ENCODE measurements at regions not wholly inside any gene's neighbourhood (a gene's known extent, or its start where the extent isn't known, plus 50 kb on each side); places are given as distances from the start of the nearest gene placed in this dataset.

- DNase-seq: no peak
These were observed 262.7 kb downstream of the CHL1 start for GRCh38 chr3:459311-459670.

DNA sequence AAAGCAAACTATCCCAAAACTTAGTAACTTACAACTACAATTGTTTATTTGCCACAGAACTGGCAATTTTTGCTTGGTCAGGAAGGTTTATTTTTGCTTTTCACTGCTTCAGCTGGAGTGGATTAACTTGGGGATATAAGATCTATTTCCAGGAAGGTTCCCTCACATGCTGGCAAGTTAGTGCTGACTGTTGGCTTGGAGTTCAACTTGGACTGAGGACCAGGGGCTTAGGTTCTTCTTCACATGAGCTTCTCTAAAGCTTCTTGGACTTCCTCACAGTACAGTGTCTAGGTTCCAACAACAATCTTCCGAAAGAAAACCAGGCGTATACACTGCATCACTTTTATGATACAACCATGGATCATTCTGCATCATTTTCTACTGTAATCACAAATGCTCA, 264.4 kb downstream of the CHL1 start:
- DNase-seq: no peak

DNA sequence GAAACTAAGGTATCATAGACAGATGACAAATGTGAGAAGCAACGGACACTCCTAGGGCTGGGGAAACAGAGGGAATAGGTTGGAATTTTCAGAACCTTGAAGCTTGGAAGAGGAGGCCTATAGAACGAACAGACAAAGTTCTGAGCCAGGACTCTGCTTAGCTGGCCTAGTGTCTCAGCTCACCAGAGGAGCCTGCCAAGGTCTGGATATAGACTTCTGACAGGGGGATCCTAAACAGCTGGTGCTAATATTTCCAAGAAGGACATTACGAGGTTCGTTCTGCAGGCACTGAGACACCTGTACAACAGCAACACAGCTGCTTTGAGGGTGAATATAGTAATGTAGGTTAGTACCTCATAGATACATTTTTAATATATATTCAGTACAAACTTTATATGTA, 266.3 kb downstream of the CHL1 start:
- no peak for DNase-seq

- no peak for DNase-seq
These were observed 267.0 kb downstream of the CHL1 start for GRCh38 chr3:463252-464192.

DNA sequence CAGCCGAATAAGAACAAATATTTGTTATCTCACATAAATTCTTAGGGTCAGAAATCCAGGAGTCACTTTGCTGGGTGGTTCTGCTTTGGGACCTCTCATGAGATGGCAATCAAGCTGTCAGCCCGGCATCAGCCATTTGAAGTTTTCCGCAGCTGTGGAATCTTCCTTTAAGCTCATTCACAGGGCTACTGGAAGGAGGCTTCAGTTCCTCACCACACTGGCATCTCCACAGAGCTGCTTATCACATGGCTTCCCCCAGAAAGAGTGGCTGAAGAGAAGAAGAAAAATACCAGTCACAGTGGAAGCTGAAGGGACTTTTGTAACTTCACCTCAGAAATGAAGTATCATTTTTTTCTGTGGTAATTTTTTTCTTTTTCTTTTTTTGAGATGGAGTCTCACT, 267.7 kb downstream of the CHL1 start:
- no peak for DNase-seq

DNA sequence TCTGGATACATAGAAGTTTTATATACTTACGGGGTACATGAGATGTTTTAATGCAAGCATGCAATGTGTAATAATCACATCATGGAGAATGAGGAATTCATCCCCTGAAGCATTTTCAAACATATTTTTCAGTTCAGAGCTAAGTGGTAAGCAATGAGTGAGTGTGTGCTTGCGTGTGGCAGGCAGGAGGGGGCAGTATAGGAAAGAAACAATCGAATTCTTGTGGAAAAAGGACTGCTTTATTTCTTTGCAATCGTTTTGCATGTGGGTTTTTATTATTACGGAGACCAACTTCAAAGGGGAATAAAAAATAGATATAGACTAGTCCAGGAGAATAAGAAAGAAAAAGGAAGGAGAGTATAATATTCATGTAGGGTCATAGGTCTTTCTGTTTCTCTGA, 271.6 kb downstream of the CHL1 start:
- DNase-seq: no peak

- no peak for DNase-seq
These were observed 276.7 kb downstream of the CHL1 start for GRCh38 chr3:473033-473800.

GRCh38 chr3:474828-475227, 278.3 kb downstream of the CHL1 start:
- DNase-seq: peak; percentile 5

- no peak for DNase-seq
These were observed 283.5 kb downstream of the CHL1 start for GRCh38 chr3:480070-480469.

- no peak for DNase-seq
These were observed 284.5 kb downstream of the CHL1 start for GRCh38 chr3:481111-481510.

DNA sequence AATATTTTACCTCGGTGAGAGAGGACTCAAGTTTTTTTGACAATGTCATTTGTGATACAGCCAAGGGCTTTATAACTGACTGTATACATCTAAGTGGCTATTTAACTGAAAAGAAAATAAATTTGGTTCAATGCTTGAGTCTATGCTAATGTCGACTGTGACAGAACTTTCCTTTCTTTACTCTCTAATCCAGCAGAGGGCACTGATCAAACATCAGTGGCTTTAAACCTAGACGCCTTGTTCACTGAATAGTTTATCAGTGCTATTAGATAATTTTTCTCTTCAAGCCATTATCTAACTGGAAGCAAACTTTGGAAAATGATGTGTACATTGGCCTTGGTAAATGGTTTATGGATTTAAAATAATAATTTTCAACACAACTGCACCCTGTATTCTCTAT, 285.1 kb downstream of the CHL1 start:
- DNase-seq: no peak

DNA sequence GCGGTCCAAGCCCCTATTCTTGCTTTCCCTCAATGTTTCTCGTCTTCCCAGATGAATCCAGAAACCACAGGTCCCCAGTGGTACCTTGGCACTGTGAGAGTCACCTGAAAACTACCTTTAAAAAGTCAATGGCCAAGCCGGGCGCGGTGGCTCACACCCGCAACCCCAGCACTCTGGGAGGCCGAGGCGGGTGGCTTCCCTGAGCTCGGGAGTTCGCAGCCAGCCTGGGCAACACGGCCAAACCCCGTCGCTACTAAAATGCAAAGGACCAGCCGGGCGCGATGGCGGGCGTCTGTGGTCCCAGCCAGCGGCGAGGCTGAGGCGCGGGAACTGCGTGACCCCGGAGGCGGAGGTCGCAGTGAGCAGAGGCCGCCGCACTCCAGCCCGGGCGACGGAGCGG, 285.9 kb downstream of the CHL1 start:
- no peak for DNase-seq

DNA sequence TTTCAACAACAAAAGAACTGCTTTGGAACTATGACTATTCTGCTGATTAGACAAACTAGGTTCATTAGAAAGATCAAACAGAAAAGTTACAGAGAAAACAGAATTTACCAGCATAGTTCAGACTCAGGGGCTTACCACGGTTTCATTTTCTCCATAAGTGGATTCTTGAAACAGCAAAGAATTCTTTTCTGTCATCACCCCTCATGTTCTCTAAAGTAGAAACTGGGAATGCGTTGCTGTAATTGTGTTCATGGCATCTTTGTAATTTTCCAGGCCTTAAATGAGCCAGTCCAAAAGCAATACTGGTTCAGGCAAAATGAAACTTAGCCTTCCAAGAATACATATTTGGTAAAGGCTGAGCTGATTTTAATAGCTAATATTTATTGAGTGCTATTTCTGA, 287.8 kb downstream of the CHL1 start:
- no peak for DNase-seq

GRCh38 chr3:487614-488013, 291.1 kb downstream of the CHL1 start:
- DNase-seq: no peak

DNA sequence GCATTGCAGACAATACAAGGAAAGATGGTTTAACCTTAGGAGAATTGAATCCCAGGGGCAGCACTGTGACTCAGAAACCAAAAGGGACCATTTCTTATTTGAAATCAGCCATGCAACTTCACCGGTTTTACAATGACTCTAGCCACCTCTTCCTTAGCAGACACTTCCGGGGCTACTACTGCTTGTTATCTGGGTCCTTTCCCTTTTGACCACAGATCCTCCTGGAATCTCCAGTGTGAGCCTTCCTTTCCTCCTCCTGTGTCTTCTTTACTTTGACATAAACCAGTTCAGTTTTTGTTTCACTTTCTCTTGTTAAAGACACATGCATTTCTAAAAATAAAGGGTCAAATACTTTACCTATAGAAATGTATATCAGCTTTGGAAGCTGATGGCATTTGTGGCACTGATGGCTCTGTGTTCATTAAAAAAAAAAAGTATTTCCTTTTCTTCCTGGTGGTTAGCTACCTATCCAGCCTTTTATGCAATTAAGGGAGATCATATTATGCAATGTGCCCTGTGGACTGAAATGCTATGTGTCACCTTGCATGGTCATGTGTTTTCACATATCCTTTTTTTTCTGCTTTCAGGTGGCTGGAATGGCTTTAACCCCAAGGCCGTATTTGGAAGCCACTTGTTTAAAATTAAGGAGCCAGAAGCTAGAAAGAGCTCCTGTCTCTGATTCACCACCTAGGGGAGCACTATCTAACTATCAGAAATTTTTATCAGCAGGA, 296.2 kb downstream of the CHL1 start:
- no peak for DNase-seq

GRCh38 chr3:494190-494589, 297.6 kb downstream of the CHL1 start:
- no peak for DNase-seq

DNA sequence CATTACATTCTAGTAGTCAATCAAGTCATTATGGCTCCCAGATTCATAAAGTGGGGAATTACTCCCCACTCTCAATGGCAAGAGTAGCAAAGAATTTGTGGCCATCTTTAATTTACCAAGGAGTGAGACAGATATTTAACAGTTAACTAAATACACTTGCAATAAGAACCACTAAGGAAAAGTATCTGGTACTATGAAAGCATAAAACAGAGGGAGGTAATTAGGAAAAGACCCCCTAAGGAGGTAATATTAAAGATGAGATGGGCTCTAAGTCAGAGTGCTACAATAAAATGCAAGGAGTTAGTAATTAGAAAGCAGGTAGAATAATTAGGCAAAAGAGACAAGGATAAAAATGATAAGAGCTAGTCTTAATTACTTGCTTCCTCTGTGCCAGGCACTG, 301.9 kb downstream of the CHL1 start:
- DNase-seq: no peak

- DNase-seq: no peak
These were observed 302.6 kb downstream of the CHL1 start for GRCh38 chr3:499001-499761.

DNA sequence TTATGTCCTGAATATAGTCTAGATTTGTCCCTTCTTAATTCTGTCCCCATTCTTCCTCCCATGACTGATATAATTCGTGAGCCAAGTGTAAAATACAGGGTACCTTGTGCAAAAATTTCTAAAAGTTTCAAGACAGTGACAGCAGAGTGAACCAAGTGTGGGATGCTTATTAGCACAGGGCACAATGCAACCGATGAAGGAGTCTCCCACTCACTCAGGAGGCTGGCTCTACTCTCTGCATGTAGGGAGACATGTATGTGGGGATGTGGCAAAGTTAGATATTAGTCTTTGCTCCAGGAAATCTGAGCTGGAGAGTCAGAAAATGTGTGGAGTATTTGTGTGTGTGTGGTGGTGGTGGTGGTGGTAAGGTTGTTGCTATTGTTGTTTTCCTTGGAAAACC, 305.9 kb downstream of the CHL1 start:
- no peak for DNase-seq

GRCh38 chr3:513301-513700, 316.7 kb downstream of the CHL1 start:
- no peak for DNase-seq

DNA sequence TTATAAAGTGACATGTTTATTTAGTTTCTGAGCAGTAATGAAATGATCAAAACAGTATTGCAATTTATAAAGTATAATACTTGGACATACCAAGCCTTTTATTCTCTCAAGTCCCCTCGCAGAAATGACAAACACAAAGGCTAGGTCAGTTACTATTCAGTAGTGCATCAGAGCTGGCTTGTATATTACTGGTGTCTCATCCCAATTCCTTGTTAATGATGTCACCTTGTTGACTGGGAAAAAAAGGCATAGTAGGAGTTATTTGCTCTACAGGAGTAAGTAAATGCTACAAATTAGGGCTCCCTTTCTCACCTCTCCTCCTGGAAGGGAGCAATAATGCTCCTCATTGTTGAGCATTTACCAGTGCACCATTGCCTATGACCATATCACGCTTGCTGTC, 317.6 kb downstream of the CHL1 start:
- no peak for DNase-seq

DNA sequence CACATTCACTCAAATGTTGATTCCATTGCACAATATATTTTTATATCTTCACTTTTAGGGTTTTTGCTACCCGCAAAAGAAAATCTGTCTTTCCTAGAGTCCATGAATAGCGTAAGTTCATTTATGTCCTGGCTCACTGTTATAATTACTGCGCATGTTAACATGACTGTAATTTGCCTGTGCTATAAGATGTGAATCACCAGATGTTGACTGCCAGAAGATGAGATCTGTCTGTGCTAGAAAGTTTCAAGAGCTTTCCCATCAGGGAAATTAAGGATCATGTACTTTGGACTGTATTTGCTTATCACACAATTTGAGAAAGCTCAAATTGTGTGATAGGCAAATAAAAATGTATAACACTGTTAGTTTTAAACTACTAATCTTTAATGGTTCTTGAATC, 322.5 kb downstream of the CHL1 start:
- DNase-seq: no peak

DNA sequence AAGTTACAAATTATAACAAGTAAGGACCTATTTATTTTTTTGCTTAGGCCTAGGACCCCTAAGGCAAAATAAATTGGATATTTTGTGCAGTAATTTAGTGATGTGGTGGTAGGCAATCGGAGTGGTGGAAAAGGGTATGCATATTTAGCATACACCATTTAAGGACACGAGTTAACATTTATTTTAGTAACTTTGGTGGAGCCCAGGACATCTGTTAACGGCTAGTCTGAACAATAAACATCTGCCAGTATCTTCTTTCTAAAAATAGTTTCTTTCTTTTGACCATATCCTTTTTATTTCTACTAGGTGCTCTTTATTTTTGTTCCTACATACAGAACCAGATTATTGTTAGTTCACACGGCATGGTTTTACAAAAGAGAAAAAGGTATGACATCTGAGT, 326.3 kb downstream of the CHL1 start:
- DNase-seq: no peak

All from hematopoietic multipotent progenitor cell treated with erythropoietin and hydrocortisone succinate and interleukin-3 and kit ligand, for 8 days (in vitro differentiated cells).